ENCODE measurements at regions not wholly inside any gene's neighbourhood (a gene's known extent, or its start where the extent isn't known, plus 50 kb on each side); places are given as distances from the start of the nearest gene placed in this dataset.
A peak's percentile ranks its signal among the peaks of the same experiment; 100 is the strongest.
"Not testable (repeated sequence)": the region's sequence is repeated elsewhere in the genome, so short reads cannot be mapped to it uniquely, and the experiment has no call there.

GRCh38 chr1:121010141-121010540 lies 120.6 kb downstream of the PPIAL4A start:
- H3K4me1 Mint-ChIP-seq, POLR2A ChIA-PET, ATAC-seq, H3K27ac Mint-ChIP-seq, CTCF ChIA-PET, H3K36me3 Mint-ChIP-seq, H3K9me3 Mint-ChIP-seq: not testable (repeated sequence)
- Mint-ChIP-seq H3K27me3 (ENCODE audit: low read depth) (peaks cover 42% of the 10 kb centered on the region), H3K4me3 (peak overlapping the region; percentile 51; the same call in 1 of the 2 replicates)
- DNase-seq (ENCODE audit: low spot score) = peak; percentile 14

GRCh38 chr1:121013181-121013580 lies 123.6 kb downstream of the PPIAL4A start:
- CTCF ChIA-PET; H3K27ac Mint-ChIP-seq; DNase-seq (ENCODE audit: low spot score); POLR2A ChIA-PET; ATAC-seq; H3K4me1 Mint-ChIP-seq; H3K36me3 Mint-ChIP-seq; H3K9me3 Mint-ChIP-seq; H3K4me3 Mint-ChIP-seq: not testable (repeated sequence)
- peaks cover 30% of the 10 kb centered on the region for H3K27me3 Mint-ChIP-seq (ENCODE audit: low read depth)

GRCh38 chr1:121016182-121017028 lies 126.8 kb downstream of the PPIAL4A start:
- H3K27me3 Mint-ChIP-seq (ENCODE audit: low read depth); H3K4me1 Mint-ChIP-seq; POLR2A ChIA-PET; CTCF ChIA-PET; H3K36me3 Mint-ChIP-seq; H3K27ac Mint-ChIP-seq; H3K9me3 Mint-ChIP-seq: not testable (repeated sequence)
- DNase-seq (ENCODE audit: low spot score) = peak; percentile 59
- H3K4me3 Mint-ChIP-seq = peak overlapping the region; percentile 45
- peak; percentile 72 for ATAC-seq

- CTCF ChIA-PET; H3K27me3 Mint-ChIP-seq (ENCODE audit: low read depth); DNase-seq (ENCODE audit: low spot score); H3K27ac Mint-ChIP-seq; H3K4me3 Mint-ChIP-seq; H3K4me1 Mint-ChIP-seq; H3K9me3 Mint-ChIP-seq; POLR2A ChIA-PET; H3K36me3 Mint-ChIP-seq: not testable (repeated sequence)
- peak; percentile 82 for ATAC-seq
Observed at GRCh38 chr1:121019715-121020349, 130.3 kb downstream of the PPIAL4A start.

GRCh38 chr1:121020350-121021236 lies 131.0 kb downstream of the PPIAL4A start:
- POLR2A ChIA-PET; H3K36me3 Mint-ChIP-seq; H3K9me3 Mint-ChIP-seq; CTCF ChIA-PET; ATAC-seq; H3K4me1 Mint-ChIP-seq; H3K27me3 Mint-ChIP-seq (ENCODE audit: low read depth); H3K27ac Mint-ChIP-seq: not testable (repeated sequence)
- peak; percentile 31; the same call in 1 of the 2 replicates for TF ChIP-seq HMGXB4 (CRISPR knock-in tag; IDR thresholded peaks at IDR 0.05)
- peak overlapping the region; percentile 80 for H3K4me3 Mint-ChIP-seq
- DNase-seq (ENCODE audit: low spot score) = peak; percentile 69

GRCh38 chr1:121021716-121022115 lies 132.1 kb downstream of the PPIAL4A start:
- DNase-seq (ENCODE audit: low spot score); CTCF ChIA-PET; H3K36me3 Mint-ChIP-seq; POLR2A ChIA-PET; H3K4me1 Mint-ChIP-seq; H3K27ac Mint-ChIP-seq; H3K9me3 Mint-ChIP-seq; H3K27me3 Mint-ChIP-seq (ENCODE audit: low read depth): not testable (repeated sequence)
- peak; percentile 28 for ATAC-seq
- H3K4me3 Mint-ChIP-seq = peak overlapping the region; percentile 80

- POLR2A ChIA-PET; H3K27me3 Mint-ChIP-seq (ENCODE audit: low read depth); H3K36me3 Mint-ChIP-seq; DNase-seq (ENCODE audit: low spot score); H3K9me3 Mint-ChIP-seq; H3K4me3 Mint-ChIP-seq; CTCF ChIA-PET; H3K27ac Mint-ChIP-seq; H3K4me1 Mint-ChIP-seq: not testable (repeated sequence)
- peak; percentile 71 for ATAC-seq
Observed at GRCh38 chr1:121032878-121033494, 143.4 kb downstream of the PPIAL4A start.

GRCh38 chr1:121036792-121037191 lies 147.2 kb downstream of the PPIAL4A start:
- DNase-seq (ENCODE audit: low spot score); H3K27ac Mint-ChIP-seq; H3K36me3 Mint-ChIP-seq; H3K9me3 Mint-ChIP-seq; CTCF ChIA-PET; ATAC-seq; H3K27me3 Mint-ChIP-seq (ENCODE audit: low read depth); POLR2A ChIA-PET; H3K4me1 Mint-ChIP-seq; H3K4me3 Mint-ChIP-seq: not testable (repeated sequence)

- POLR2A ChIA-PET; H3K27ac Mint-ChIP-seq; DNase-seq (ENCODE audit: low spot score); H3K36me3 Mint-ChIP-seq; H3K4me1 Mint-ChIP-seq; H3K27me3 Mint-ChIP-seq (ENCODE audit: low read depth); ATAC-seq; CTCF ChIA-PET; H3K4me3 Mint-ChIP-seq; H3K9me3 Mint-ChIP-seq: not testable (repeated sequence)
Observed at GRCh38 chr1:121040974-121041373, 143.2 kb downstream of the FAM72B start.

- H3K4me1 Mint-ChIP-seq; H3K27ac Mint-ChIP-seq; DNase-seq (ENCODE audit: low spot score); H3K4me3 Mint-ChIP-seq; POLR2A ChIA-PET; H3K9me3 Mint-ChIP-seq; ATAC-seq; H3K36me3 Mint-ChIP-seq; CTCF ChIA-PET; H3K27me3 Mint-ChIP-seq (ENCODE audit: low read depth): not testable (repeated sequence)
Observed at GRCh38 chr1:121041497-121041896, 142.6 kb downstream of the FAM72B start.

- H3K27ac Mint-ChIP-seq; H3K9me3 Mint-ChIP-seq; H3K27me3 Mint-ChIP-seq (ENCODE audit: low read depth); H3K36me3 Mint-ChIP-seq; POLR2A ChIA-PET; ATAC-seq; CTCF ChIA-PET; H3K4me1 Mint-ChIP-seq; DNase-seq (ENCODE audit: low spot score); H3K4me3 Mint-ChIP-seq: not testable (repeated sequence)
Observed at GRCh38 chr1:121042882-121043281, 141.3 kb downstream of the FAM72B start.
